HG03558 (cell line): ENCODE measurements at regions not wholly inside any gene's neighbourhood (a gene's known extent, or its start where the extent isn't known, plus 50 kb on each side); places are given as distances from the start of the nearest gene placed in this dataset.

Source experiments
- ATAC-seq: cut with Tn5 transposase; IDR thresholded peaks from one replicate; pipeline ENCODE4 v1.9.1; 2021; ENCODE audit warnings: moderate number of reproducible peaks; ENCODE audit not compliant: unreplicated experiment; ENCODE audit errors: extremely low read depth

DNA sequence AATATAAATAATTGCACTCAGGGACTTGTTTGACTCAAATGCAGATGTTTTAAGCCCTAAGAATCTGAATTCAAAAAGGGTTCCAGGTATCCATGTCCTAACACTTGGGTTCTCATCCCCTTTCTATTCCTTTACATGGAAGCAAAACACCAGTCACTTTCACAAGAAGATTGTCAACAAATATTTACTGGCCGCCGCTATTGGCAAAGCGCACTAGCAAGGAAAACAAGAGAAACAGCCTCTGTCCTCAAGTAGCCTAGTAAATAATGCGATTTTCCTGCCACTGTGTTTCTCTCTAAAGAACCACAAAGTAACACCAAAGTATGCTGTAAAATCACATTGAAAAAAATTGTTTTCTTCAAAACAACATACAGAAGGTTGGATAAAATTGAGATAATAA lies 66.7 kb upstream of the EZH2 start:
- ATAC-seq, result no peak

DNA sequence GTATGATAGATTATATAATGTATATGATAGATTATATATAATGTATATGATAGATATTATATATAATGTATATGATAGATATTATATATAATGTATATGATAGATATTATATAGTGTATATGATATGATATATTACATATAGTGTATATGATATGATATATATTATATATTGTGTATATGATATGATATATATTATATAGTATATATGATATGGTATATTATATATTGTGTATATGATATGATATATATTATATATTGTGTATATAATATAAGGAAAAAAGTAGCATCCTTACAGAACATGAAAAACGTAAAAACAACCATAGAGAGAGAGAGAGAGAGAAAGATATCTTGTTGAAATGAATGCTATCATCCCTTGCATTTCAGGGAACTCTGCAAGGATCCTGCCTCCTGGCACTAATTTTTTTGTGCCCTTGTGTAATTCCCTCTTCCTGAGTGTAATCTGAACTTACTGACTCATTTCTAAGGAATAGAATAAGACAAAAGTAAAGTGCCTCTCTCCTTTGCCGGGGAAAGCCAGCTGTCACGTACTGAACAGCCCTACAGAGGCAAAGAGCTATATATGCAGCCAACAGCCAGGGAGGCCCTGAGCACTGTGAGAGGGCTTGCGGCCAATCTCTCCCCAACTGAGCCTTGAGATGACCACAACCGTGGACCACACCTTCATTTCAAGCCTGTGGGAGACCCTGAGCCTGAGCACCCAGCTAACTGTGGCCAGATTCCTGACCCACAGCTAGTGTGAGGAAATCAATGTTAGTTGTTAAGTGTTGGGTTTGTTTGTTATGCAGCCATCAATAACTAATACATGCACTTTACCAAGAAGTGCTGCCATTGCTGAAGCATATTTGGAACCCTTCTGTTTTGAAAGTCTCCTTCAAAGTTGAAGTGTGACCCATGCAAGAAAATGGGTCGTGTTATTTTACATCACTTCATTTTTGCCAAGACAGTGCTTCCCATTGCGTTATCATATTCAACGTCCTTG lies 61.1 kb upstream of the EZH2 start:
- ATAC-seq, result no peak

DNA sequence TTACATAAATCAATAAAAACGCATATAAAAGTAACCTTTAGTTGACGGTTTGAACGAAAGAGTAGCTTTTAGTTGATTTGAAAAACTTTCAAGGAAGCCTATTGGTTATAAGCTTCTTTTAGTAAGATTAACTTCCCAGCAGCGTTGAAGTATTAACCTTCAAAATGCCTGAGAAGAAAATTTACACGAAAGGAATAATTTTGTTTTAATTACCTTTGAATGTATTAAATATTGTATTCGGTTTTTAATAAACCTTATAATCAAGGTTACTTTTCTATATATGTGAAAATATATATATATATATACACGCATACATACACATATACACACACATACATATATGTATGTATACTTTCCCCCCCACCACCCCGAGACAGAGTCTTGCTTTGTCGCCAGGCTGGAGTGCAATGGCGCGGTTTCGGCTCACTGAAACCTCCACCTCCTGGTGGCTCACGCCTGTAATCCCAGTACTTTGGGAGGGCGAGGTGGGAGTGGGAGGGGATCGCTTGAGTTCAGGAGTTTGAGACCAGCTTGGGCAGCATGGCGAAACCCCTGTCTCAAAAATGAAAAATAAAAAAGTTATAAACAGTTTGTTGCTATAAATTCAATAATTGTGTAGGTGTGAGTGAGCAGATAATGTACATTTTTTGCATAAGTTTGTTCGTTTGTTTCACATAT lies 57.6 kb upstream of the EZH2 start:
- no peak for ATAC-seq

DNA sequence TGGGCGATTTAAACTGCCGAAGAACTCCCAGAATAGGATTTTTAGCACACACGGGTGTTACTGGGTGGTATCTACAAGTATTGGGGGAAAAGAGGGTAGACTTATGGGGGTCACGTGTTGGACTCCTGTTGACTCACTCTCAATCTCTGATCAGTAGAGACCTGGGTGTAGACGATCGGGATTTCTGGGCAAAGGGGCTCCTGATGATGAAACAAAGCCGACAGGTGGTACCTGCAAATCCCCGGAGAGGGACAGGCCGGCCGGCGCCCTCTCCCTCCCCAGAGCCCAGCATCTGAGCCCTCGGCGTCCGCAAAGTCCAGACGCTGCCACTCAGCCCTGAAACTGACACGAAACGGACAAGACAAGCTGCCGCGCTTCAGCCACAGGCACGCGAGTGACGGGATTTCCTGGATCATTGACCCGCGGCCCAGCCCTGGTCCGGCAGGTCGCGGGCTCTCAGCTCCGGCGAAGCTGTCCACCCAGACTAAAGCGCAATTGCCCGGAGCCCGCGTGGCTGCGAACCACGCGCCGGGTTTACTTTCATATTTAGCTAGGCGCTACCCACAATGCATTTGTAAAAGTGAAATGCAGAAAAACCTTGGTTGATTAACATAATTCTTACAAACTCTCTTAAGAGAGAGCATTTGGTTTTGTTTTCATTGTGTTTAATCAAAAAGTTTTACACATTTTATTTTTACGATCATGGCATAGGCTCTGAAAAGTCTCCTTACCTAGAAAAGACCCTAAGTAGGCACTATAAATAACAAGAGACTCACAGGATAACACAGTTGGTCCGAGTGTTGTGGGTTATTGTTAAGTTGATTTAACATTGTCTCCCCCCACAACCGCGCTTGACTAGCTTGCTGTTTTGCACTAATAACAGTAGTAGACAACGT lies 56.9 kb upstream of the EZH2 start:
- peak; percentile 30 for ATAC-seq

DNA sequence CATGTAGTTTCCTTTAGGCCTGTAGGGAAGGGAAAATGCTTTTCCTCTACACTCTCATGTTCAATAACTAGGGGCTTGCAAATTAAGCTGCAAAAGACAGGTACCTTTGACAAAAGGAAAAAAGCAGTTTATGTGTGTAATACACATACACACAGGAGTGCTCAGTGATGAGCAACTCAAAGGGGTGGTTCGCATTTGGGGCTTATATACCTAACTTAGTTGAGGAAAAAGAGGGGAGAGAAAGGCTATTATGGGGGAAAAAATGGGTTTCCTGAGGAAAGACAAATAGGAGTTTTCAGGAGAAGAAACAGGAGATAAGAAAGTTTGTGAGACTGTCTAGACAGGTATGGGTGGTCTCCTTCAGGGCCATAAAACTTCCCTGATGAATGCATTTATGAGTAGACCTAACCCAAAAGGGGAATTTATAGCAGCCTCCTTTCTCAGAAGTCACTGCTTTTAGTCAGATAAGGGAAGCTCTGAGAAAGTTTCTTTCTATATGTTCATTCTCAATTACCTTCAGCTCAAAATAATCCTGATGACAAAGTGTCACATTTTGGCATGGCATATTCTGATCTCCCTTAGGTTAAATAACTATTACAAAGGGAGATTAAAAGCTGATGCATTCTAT lies 55.2 kb upstream of the EZH2 start:
- no peak for ATAC-seq

DNA sequence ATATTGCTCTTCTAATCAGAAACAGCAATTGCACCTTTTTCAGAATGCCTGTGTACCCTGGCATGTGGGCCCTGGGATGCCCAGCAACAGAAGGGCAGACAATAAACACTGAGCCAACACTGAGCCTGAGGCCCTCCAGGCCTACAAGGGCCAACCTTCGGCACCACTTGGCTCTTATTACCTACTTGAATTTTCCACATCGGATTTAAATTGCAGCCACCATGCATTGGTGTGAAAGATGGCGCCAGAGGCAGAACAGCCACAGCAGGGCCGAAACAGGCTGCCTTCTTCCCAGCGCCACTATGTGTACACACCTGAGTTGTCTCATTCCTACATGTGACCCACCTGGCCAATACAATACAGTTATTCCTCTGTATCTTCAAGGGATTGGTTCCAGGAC lies 51.4 kb upstream of the EZH2 start:
- ATAC-seq, result no peak
